Lower leg skin (tissue), 4 donors: ENCODE measurements at regions not wholly inside any gene's neighbourhood (a gene's known extent, or its start where the extent isn't known, plus 50 kb on each side); places are given as distances from the start of the nearest gene placed in this dataset.

Source experiments
- DNase-seq, 2 donors: peaks; one replicate each; pipeline ENCODE4 v3.0.0-alpha.2; 2019; ENCODE audit warnings: low spot score in 2 of 2
- H3K4me3 ChIP-seq: fragments of 200-600 bp; sonication (generic); 2 replicates; pipeline ENCODE4 v1.5.1; 2017; ENCODE audit warnings: mild to moderate bottlenecking, low read depth; ENCODE audit not compliant: poor library complexity, severe bottlenecking
- POLR2A ChIP-seq, 2 donors: fragments of 450-650 bp; IDR thresholded peaks; one replicate each; pipeline ENCODE4 v1.6.1; 2016 to 2017; ENCODE audit warnings: antibody characterized with exemption in 2 of 2, mild to moderate bottlenecking in 1 of 2, moderate library complexity in 1 of 2
- WGBS, 2 donors: methylation state at CpG; one replicate each; pipeline ENCODE4 v1.1.5; 2018; 5-methylcytosine and 5-hydroxymethylcytosine counted together
- intact Hi-C: fragments of 100-400 bp; cut with DNase I; formaldehyde crosslinking; loops from one replicate; pipeline ENCODE4 v1.15.0; 2023; ENCODE audit warnings: low total_unique reads
- TF ChIP-seq, protein P1 (sequence below), 3 donors: fragments of 450-650 bp; IDR thresholded peaks; one replicate each; pipeline ENCODE4 v1.5.1; 2016; ENCODE audit warnings: antibody characterized with exemption in 3 of 3, mild to moderate bottlenecking in 3 of 3, moderate library complexity in 2 of 3

DNA sequence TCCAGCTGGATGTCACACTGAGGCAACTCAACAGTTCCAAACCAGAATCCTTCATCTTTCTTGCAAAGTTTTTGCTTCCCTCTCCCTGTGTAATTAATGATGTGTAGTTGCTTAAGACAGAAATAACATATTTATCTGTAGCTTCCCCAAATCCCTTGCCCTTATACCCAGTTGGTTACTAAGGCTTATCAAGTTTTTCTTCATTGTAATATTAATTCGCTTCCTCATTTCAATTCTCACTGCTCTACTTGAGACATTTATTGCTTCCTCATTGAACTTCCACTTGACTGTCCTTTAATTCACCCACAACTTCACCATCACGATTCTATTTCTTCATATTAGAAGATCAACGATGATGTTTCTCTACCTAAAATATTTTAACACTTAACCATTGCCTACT, 386.6 kb upstream of the CPEB2 start:
- no peak overlapping the region for H3K4me3 ChIP-seq
- no peak for DNase-seq
- WGBS, 2 donors: 74 to 81% methylated on average over 3 of the region's 3 CpGs
- intact Hi-C loops: no loop called here
- no peak for TF ChIP-seq POLR2A (IDR thresholded peaks at IDR 0.05)
- TF ChIP-seq, protein P1, sequence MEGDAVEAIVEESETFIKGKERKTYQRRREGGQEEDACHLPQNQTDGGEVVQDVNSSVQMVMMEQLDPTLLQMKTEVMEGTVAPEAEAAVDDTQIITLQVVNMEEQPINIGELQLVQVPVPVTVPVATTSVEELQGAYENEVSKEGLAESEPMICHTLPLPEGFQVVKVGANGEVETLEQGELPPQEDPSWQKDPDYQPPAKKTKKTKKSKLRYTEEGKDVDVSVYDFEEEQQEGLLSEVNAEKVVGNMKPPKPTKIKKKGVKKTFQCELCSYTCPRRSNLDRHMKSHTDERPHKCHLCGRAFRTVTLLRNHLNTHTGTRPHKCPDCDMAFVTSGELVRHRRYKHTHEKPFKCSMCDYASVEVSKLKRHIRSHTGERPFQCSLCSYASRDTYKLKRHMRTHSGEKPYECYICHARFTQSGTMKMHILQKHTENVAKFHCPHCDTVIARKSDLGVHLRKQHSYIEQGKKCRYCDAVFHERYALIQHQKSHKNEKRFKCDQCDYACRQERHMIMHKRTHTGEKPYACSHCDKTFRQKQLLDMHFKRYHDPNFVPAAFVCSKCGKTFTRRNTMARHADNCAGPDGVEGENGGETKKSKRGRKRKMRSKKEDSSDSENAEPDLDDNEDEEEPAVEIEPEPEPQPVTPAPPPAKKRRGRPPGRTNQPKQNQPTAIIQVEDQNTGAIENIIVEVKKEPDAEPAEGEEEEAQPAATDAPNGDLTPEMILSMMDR (IDR thresholded peaks at IDR 0.05): no peak

DNA sequence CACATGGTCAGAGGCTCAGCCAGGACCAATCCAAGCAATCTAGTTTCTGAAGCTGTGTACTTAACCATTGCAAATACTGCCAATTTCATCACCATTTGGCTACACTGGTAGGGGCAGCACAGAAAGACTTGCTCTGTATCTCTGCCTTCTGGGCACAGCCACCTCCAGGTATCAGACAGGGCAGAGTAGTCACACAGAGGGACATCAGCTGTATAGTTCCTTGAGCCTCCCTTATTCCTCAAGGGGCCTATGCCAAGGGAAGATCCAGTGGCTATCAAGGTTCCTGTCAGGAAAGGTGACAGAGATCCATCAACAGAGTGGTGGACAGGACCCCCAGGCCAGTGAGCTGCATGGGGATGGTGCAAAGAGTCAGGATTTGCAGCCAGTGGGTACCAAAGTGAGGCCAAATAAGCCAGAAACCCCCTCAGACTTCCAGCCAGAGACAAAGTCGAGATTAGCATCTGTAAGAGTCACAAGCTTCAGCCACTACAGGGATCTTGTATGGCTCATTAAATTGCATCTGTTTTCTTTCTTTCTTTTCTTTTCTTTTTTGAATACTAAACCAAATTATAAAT, 381.6 kb upstream of the CPEB2 start:
- 60 to 64% methylated on average over 1 of the region's 1 CpG for WGBS, 2 donors
- intact Hi-C loops: no loop called here
- no peak overlapping the region for H3K4me3 ChIP-seq
- DNase-seq: no peak
- TF ChIP-seq, protein P1 (IDR thresholded peaks at IDR 0.05): no peak
- TF ChIP-seq POLR2A (IDR thresholded peaks at IDR 0.05): no peak

DNA sequence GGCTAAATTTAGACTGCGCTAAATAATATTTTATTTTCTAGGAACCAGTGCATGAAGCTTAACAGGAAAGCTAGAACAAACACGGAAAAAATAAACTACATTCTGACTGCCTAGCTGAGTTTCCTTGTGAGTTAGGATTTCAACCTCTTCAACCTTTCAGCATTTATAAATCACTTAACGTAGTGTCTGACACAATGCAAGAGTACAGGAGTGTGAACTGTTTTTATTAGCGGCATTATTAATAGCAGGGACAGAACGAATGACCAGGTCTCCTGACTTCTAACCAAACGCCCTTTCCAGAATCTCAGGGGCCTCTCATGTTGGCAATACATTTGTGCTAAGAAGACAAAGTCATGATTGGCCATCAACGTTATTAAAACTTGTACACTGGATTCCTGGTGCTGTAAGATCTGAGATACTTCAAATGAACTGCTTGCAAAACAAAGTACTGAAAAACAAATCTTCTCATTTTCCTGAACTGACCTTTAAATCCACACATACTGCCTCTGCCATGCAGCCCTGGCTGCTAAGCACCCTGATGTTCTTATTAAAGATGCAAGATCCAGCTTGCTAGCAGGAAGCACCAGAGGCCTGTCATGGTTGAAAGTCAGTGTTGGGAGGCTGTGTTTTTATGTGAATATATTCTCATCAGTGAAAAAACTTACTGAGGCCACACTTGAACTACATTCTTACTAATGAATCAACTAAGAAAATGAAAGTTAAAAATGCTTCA, 380.4 kb upstream of the CPEB2 start:
- H3K4me3 ChIP-seq: no peak overlapping the region
- intact Hi-C loops: no loop called here
- TF ChIP-seq POLR2A (IDR thresholded peaks at IDR 0.05): no peak
- TF ChIP-seq, protein P1 (IDR thresholded peaks at IDR 0.05): no peak
- WGBS, 2 donors: 68 to 77% methylated on average over 7 of the region's 7 CpGs
- no peak for DNase-seq

DNA sequence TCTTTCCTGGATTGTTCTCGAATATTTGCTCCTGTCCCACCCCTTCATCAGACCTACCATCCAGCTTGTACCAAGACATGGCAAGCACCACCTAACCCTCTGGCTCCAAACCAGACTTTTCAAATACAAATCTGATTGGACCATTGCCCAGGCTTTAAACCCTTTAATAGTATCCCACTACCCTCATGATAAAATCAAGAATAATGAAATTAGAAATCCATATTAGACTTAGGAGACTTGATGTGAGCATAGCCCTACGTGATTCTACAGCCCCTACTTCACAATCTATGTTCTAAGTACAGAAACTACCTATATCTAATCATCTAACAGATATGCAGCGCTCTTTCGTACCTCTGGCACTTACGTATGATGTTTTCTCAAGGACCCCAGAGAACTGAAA, 375.2 kb upstream of the CPEB2 start:
- WGBS, 2 donors: 85 to 89% methylated on average over 5 of the region's 5 CpGs
- TF ChIP-seq, protein P1 (IDR thresholded peaks at IDR 0.05): no peak
- TF ChIP-seq POLR2A (IDR thresholded peaks at IDR 0.05): no peak
- no peak for DNase-seq
- intact Hi-C loops: no loop called here
- no peak overlapping the region for H3K4me3 ChIP-seq

DNA sequence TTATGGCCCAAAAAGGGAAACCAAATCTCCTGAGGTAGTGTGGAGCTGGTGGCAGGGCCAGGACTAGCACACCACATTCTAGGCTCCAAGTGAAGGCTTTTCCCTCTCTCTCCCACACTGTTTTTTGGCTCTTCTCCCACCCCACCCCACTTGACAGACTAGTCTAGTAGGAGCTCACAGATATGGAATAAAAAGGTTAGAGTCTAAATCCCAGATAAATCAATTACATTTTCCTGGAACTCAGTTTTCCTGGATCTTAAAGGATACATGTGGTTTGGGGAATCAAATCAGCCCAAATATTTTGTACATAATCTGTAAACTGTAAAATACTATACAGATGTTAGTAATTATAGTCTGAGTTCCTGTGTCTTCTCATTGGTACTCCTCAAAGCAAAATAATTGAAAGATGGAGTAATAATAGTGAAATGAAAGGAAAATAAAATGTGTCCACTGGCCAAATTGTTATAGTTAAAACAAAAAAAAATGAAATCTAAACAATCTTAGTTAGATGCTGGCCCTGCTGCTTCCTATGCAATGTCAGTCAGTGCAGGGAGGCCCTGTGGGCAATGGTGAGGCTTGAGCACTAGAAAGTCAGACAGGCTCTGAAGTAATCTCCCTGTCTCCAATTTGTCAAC, 370.4 kb upstream of the CPEB2 start:
- no peak for TF ChIP-seq POLR2A (IDR thresholded peaks at IDR 0.05)
- TF ChIP-seq, protein P1 (IDR thresholded peaks at IDR 0.05): no peak
- DNase-seq: no peak
- no peak overlapping the region for H3K4me3 ChIP-seq
- intact Hi-C loops: no loop called here
